Neutrophil (primary cell): ENCODE measurements at regions not wholly inside any gene's neighbourhood (a gene's known extent, or its start where the extent isn't known, plus 50 kb on each side); places are given as distances from the start of the nearest gene placed in this dataset.

Source experiments
- H3K27ac ChIP-seq: fragments of 200-600 bp; sonication (generic); 2 replicates; pipeline ENCODE4 v1.5.1; 2016; ENCODE audit warnings: mild to moderate bottlenecking, moderate library complexity
- H3K27me3 ChIP-seq: fragments of 200-600 bp; sonication (generic); 2 replicates; pipeline ENCODE4 v1.6.0; 2016; ENCODE audit warnings: mild to moderate bottlenecking
- H3K36me3 ChIP-seq: fragments of 200-600 bp; sonication (generic); 2 replicates; pipeline ENCODE4 v1.5.1; 2017
- H3K4me1 ChIP-seq, 2 experiments: fragments of 200-600 bp in 1 of 2; sonication (generic) in 1 of 2; 1 replicate in 1 of 2; 2 replicates in 1 of 2; pipeline versions ENCODE4 v1.5.1 to v1.6.1; 2013 to 2016; ENCODE audit warnings: low read depth in 1 of 2, low read length in 1 of 2, mild to moderate bottlenecking in 1 of 2, moderate library complexity in 1 of 2; ENCODE audit not compliant: control insufficient read depth in 1 of 2, insufficient read depth in 1 of 2
- H3K4me3 ChIP-seq, 2 experiments: fragments of 200-600 bp in 1 of 2; sonication (generic) in 1 of 2; 1 replicate in 1 of 2; 2 replicates in 1 of 2; pipeline ENCODE4 v1.5.1; 2013 to 2016; ENCODE audit warnings: low read depth in 1 of 2, low read length in 1 of 2, mild to moderate bottlenecking in 1 of 2, moderate library complexity in 1 of 2
- H3K9me3 ChIP-seq: fragments of 200-600 bp; sonication (generic); 2 replicates; pipeline ENCODE4 v1.5.1; 2016
- TF ChIP-seq, protein P1 (sequence below): fragments of 200-600 bp; sonication (generic); IDR thresholded peaks from 2 replicates; pipeline ENCODE4 v1.5.1; 2016; ENCODE audit warnings: antibody characterized with exemption

DNA sequence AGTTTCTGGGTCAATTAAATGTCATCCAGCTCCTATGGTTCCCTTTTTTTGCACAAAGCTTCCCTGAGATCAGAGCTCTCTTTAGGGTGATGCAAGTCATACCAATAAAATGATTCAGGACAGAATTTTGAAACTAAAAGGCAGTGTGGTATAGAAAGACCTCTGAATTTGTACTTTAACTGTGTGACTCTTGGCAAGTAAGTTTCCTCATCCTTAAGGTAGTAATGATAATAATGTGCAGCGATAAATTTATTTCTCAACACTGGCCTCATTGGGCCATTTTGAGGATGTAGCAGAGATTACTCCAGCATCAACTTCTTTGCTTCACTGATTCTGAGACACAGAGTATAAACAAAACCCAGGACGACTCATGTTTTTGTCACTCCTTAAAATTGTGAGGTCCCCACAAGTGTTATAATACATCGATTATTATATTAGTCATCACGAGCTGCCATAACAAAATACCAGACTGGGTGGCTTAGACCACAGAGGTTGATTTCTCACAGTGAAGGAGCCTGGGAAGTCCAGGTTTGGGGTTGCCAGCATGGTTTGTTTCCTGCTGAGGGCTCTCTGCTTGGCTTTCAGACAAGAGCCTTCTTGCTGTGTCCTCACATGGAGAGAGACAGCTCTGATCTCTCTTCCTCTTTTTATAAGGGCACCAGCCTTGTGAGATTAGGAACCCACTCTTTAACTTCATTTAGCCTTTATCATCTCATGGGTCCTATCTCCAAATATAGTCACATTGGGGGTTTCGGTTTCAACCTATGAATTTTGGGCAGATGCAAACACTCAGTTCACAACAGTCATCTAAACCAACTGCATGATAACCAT lies 293.0 kb downstream of the ZNF608 start:
- no peak overlapping the region for H3K4me3 ChIP-seq
- no peaks in the 10 kb centered on the region for H3K36me3 ChIP-seq
- H3K27ac ChIP-seq = no peak overlapping the region
- no peaks in the 10 kb centered on the region for H3K4me1 ChIP-seq
- TF ChIP-seq, protein P1, sequence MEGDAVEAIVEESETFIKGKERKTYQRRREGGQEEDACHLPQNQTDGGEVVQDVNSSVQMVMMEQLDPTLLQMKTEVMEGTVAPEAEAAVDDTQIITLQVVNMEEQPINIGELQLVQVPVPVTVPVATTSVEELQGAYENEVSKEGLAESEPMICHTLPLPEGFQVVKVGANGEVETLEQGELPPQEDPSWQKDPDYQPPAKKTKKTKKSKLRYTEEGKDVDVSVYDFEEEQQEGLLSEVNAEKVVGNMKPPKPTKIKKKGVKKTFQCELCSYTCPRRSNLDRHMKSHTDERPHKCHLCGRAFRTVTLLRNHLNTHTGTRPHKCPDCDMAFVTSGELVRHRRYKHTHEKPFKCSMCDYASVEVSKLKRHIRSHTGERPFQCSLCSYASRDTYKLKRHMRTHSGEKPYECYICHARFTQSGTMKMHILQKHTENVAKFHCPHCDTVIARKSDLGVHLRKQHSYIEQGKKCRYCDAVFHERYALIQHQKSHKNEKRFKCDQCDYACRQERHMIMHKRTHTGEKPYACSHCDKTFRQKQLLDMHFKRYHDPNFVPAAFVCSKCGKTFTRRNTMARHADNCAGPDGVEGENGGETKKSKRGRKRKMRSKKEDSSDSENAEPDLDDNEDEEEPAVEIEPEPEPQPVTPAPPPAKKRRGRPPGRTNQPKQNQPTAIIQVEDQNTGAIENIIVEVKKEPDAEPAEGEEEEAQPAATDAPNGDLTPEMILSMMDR = no peak
- no peaks in the 10 kb centered on the region for H3K27me3 ChIP-seq
- no peaks in the 10 kb centered on the region for H3K9me3 ChIP-seq

DNA sequence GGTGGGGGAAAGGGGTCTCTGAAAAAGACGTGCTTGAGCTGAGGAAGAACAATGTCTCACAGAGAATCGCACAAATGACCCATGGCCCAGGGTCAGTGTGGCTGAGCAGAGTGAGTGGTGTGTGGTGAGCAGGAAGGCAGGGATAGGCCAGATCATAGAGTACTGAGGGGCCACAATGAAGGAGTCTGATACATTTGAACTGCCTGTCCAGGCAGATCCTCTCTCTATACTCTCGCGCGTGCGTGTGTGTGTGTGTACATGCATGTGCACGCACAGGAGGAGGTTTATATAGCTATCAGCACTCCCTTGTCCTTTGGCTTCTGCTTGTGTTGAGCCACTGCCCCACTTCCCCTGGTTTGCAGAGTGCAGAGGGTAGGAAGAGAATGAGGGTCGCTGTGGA lies 294.0 kb downstream of the ZNF608 start:
- Histone ChIP-seq H3K9me3 (no peaks in the 10 kb centered on the region), H3K4me3 (no peak overlapping the region), H3K27ac (no peak overlapping the region), H3K36me3 (no peaks in the 10 kb centered on the region), H3K4me1 (no peaks in the 10 kb centered on the region), H3K27me3 (no peaks in the 10 kb centered on the region)
- TF ChIP-seq, protein P1 = no peak

DNA sequence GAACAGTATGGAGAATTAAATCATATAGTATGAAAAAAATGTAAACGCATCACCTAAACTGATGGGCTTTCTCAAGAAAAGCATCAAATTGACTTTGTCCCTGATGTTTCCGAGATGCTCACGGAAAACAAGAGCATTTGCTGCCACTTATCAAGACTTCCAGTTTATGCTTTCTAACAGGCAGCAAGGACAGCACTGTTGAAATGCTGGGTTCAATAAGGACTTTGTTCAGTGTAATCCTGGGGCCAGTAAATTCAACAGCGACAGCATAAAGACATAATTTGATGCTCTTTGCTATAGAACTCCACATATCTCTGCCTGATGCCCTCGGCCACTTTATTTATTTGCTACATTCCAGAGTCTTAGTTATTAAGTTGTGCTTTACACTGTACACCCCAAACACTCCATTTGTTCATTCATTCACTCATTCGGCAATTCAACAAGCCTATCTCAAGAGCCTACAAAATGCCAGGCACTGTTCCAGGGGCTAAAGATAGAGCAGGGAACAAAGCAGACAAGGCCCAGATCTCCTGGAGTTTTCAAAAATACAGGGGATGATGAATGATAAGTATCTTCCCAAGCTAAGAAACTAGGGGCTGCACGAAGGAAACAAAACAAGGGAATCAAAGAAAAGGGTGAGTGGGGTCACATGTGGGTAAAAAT lies 294.6 kb downstream of the ZNF608 start:
- TF ChIP-seq, protein P1 = no peak
- no peaks in the 10 kb centered on the region for H3K27me3 ChIP-seq
- H3K4me1 ChIP-seq = no peaks in the 10 kb centered on the region
- H3K4me3 ChIP-seq = no peak overlapping the region
- no peaks in the 10 kb centered on the region for H3K9me3 ChIP-seq
- no peak overlapping the region for H3K27ac ChIP-seq
- H3K36me3 ChIP-seq = no peaks in the 10 kb centered on the region

DNA sequence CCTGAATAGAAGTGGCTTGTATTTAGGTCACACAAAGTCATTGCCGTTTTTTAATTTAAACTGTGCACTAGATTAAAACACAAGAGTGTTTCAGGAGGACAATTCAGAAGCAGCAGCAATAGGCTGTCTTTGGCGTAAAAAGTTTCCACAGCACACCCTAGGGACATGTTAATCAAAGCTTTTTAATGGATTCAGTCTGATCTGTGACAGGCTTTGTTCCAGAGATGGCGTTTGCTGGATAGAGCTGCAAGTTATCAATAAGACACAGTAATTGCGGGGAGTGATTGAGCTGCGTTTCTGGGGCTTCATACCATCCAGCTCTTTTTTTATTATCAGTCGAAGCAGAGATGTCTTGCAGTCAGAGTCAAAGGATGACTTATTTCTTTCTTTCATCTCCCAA lies 300.3 kb downstream of the ZNF608 start:
- H3K4me1 ChIP-seq = no peaks in the 10 kb centered on the region
- no peaks in the 10 kb centered on the region for H3K27me3 ChIP-seq
- H3K9me3 ChIP-seq = no peaks in the 10 kb centered on the region
- H3K36me3 ChIP-seq = no peaks in the 10 kb centered on the region
- H3K27ac ChIP-seq = no peak overlapping the region
- TF ChIP-seq, protein P1 = no peak
- no peak overlapping the region for H3K4me3 ChIP-seq

DNA sequence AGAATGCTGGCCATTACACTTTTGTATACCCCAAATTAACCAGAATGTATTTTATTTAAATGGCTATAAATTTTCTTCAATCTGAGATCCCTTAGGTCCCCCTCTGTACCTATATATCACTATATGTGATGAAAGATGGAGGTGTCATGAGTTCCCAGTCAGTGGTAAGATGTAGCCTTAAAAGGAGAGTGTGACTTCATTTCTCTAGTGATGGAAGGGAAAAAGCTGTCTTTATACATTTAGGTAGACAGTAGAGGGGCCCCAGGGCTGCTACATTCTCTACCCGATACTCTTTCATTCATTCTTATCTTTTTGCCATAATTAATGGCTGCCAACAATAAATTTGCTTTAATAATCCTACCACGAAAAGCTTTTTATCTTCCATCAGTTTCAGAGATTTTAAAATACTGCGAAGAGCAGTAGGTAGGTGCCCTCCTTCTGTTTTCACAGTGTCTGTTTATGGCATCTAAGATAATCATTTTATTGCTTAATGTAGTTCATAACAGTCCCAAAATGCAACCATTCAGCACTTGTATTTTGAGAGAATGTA lies 301.3 kb downstream of the ZNF608 start:
- Histone ChIP-seq H3K9me3 (no peaks in the 10 kb centered on the region), H3K4me1 (no peaks in the 10 kb centered on the region), H3K36me3 (no peaks in the 10 kb centered on the region), H3K27me3 (no peaks in the 10 kb centered on the region), H3K27ac (no peak overlapping the region), H3K4me3 (no peak overlapping the region)
- TF ChIP-seq, protein P1 = no peak
